ENCODE measurements at regions not wholly inside any gene's neighbourhood (a gene's known extent, or its start where the extent isn't known, plus 50 kb on each side); places are given as distances from the start of the nearest gene placed in this dataset.

- no peak for DNase-seq (ENCODE audit: extremely low read depth, low read depth)
- no peak for TF ChIP-seq CTCF (IDR thresholded peaks at IDR 0.05; ENCODE audit: low read depth, low read length)
Measured at GRCh38 chr1:37171691-37172090, 137.4 kb upstream of the GRIK3 start.

GRCh38 chr1:37174341-37174740 lies 140.0 kb upstream of the GRIK3 start:
- no peak for DNase-seq (ENCODE audit: extremely low read depth, low read depth)
- no peak for TF ChIP-seq CTCF (IDR thresholded peaks at IDR 0.05; ENCODE audit: low read depth, low read length)

GRCh38 chr1:37174876-37175275 lies 140.6 kb upstream of the GRIK3 start:
- DNase-seq (ENCODE audit: extremely low read depth, low read depth) = no peak
- TF ChIP-seq CTCF (IDR thresholded peaks at IDR 0.05; ENCODE audit: low read depth, low read length) = no peak

GRCh38 chr1:37175666-37176215 lies 141.4 kb upstream of the GRIK3 start:
- DNase-seq (ENCODE audit: extremely low read depth, low read depth) = no peak
- TF ChIP-seq CTCF (IDR thresholded peaks at IDR 0.05; ENCODE audit: low read depth, low read length) = no peak

GRCh38 chr1:37176269-37176668 lies 142.0 kb upstream of the GRIK3 start:
- no peak for DNase-seq (ENCODE audit: extremely low read depth, low read depth)
- no peak for TF ChIP-seq CTCF (IDR thresholded peaks at IDR 0.05; ENCODE audit: low read depth, low read length)

- no peak for TF ChIP-seq CTCF (IDR thresholded peaks at IDR 0.05; ENCODE audit: low read depth, low read length)
- DNase-seq (ENCODE audit: extremely low read depth, low read depth) = no peak
Measured at GRCh38 chr1:37177230-37177864, 143.0 kb upstream of the GRIK3 start.

- TF ChIP-seq CTCF (IDR thresholded peaks at IDR 0.05; ENCODE audit: low read depth, low read length) = no peak
- no peak for DNase-seq (ENCODE audit: extremely low read depth, low read depth)
Measured at GRCh38 chr1:37181425-37181824, 147.1 kb upstream of the GRIK3 start.
